Activated T-cell treated with anti-CD3 and anti-CD28 coated beads, Interleukin-2, amount 50 U/mL, for 4 hours (primary cell): ENCODE measurements at regions not wholly inside any gene's neighbourhood (a gene's known extent, or its start where the extent isn't known, plus 50 kb on each side); places are given as distances from the start of the nearest gene placed in this dataset.
A peak's percentile ranks its signal among the peaks of the same experiment; 100 is the strongest.
"Not testable (repeated sequence)": the region's sequence is repeated elsewhere in the genome, so short reads cannot be mapped to it uniquely, and the experiment has no call there.

Experiments
- ATAC-seq, 2 donors: fragments of 200-7000 bp; cut with Tn5 transposase; one replicate each; pipeline ENCODE4 v1.10.0; 2021
- DNase-seq: peaks from one replicate; pipeline ENCODE4 v3.0.0-alpha.2; 2020
- H3K27me3 Mint-ChIP-seq: one replicate; pipeline ENCODE4 v1.8.0; 2021; ENCODE audit warnings: low read depth, mixed read lengths
- H3K36me3 Mint-ChIP-seq: one replicate; pipeline ENCODE4 v1.8.0; 2022; ENCODE audit warnings: mixed read lengths; ENCODE audit not compliant: insufficient read depth
- H3K4me1 Mint-ChIP-seq: one replicate; pipeline ENCODE4 v1.8.0; 2021; ENCODE audit warnings: low read depth, mixed read lengths
- H3K4me3 Mint-ChIP-seq: one replicate; pipeline ENCODE4 v1.8.0; 2021; ENCODE audit warnings: mild to moderate bottlenecking, moderate library complexity, mixed read lengths
- H3K9me3 Mint-ChIP-seq: one replicate; pipeline ENCODE4 v1.8.0; 2021; ENCODE audit warnings: mixed read lengths

- Mint-ChIP-seq H3K9me3 (peaks cover 4% of the 10 kb centered on the region), H3K4me3 (no peak overlapping the region), H3K4me1 (no peaks in the 10 kb centered on the region), H3K36me3 (no peaks in the 10 kb centered on the region), H3K27me3 (peaks cover 2% of the 10 kb centered on the region)
- DNase-seq (no peak), ATAC-seq (no peak)
Measured at GRCh38 chr11:115607621-115608221, 103.5 kb upstream of the CADM1 start.

GRCh38 chr11:115606498-115607220, 102.4 kb upstream of the CADM1 start:
- H3K9me3 Mint-ChIP-seq = peaks cover 4% of the 10 kb centered on the region
- H3K36me3 Mint-ChIP-seq = no peaks in the 10 kb centered on the region
- H3K27me3 Mint-ChIP-seq = peaks cover 3% of the 10 kb centered on the region
- DNase-seq = no peak
- H3K4me1 Mint-ChIP-seq = no peaks in the 10 kb centered on the region
- no peak overlapping the region for H3K4me3 Mint-ChIP-seq
- ATAC-seq = no peak

GRCh38 chr11:115605871-115606497, 101.8 kb upstream of the CADM1 start:
- no peaks in the 10 kb centered on the region for H3K36me3 Mint-ChIP-seq
- H3K9me3 Mint-ChIP-seq = peaks cover 6% of the 10 kb centered on the region
- peaks cover 3% of the 10 kb centered on the region for H3K27me3 Mint-ChIP-seq
- no peak overlapping the region for H3K4me3 Mint-ChIP-seq
- no peaks in the 10 kb centered on the region for H3K4me1 Mint-ChIP-seq
- ATAC-seq = no peak
- no peak for DNase-seq

GRCh38 chr11:115605397-115605796, 101.2 kb upstream of the CADM1 start:
- H3K27me3 Mint-ChIP-seq, H3K9me3 Mint-ChIP-seq, H3K4me3 Mint-ChIP-seq, H3K36me3 Mint-ChIP-seq, H3K4me1 Mint-ChIP-seq, DNase-seq, ATAC-seq: not testable (repeated sequence)

GRCh38 chr11:115599125-115599524, 94.9 kb upstream of the CADM1 start:
- DNase-seq (no peak), ATAC-seq (no peak)
- H3K9me3 Mint-ChIP-seq = peaks cover 7% of the 10 kb centered on the region
- H3K27me3 Mint-ChIP-seq = peaks cover 1% of the 10 kb centered on the region
- no peaks in the 10 kb centered on the region for H3K4me1 Mint-ChIP-seq
- H3K36me3 Mint-ChIP-seq = no peaks in the 10 kb centered on the region
- no peak overlapping the region for H3K4me3 Mint-ChIP-seq

- DNase-seq (no peak), ATAC-seq (no peak)
- Mint-ChIP-seq H3K27me3 (peaks cover 1% of the 10 kb centered on the region), H3K4me3 (no peak overlapping the region), H3K36me3 (no peaks in the 10 kb centered on the region), H3K9me3 (peaks cover 7% of the 10 kb centered on the region), H3K4me1 (no peaks in the 10 kb centered on the region)
Measured at GRCh38 chr11:115598257-115598901, 94.2 kb upstream of the CADM1 start.

GRCh38 chr11:115591380-115591779, 87.2 kb upstream of the CADM1 start:
- no peaks in the 10 kb centered on the region for H3K36me3 Mint-ChIP-seq
- DNase-seq = no peak
- H3K27me3 Mint-ChIP-seq = peaks cover 5% of the 10 kb centered on the region
- peaks cover 17% of the 10 kb centered on the region for H3K9me3 Mint-ChIP-seq
- no peak for ATAC-seq
- no peaks in the 10 kb centered on the region for H3K4me1 Mint-ChIP-seq
- H3K4me3 Mint-ChIP-seq = no peak overlapping the region

- DNase-seq = no peak
- ATAC-seq = no peak
- H3K4me3 Mint-ChIP-seq = no peak overlapping the region
- peaks cover 5% of the 10 kb centered on the region for H3K27me3 Mint-ChIP-seq
- H3K36me3 Mint-ChIP-seq = no peaks in the 10 kb centered on the region
- no peaks in the 10 kb centered on the region for H3K4me1 Mint-ChIP-seq
- peaks cover 17% of the 10 kb centered on the region for H3K9me3 Mint-ChIP-seq
Measured at GRCh38 chr11:115590254-115590653, 86.0 kb upstream of the CADM1 start.

- DNase-seq (no peak), ATAC-seq (no peak)
- Mint-ChIP-seq H3K4me3 (no peak overlapping the region), H3K27me3 (peaks cover 5% of the 10 kb centered on the region), H3K9me3 (peaks cover 17% of the 10 kb centered on the region), H3K36me3 (no peaks in the 10 kb centered on the region), H3K4me1 (no peaks in the 10 kb centered on the region)
Measured at GRCh38 chr11:115587718-115588342, 83.6 kb upstream of the CADM1 start.

GRCh38 chr11:115585361-115586024, 81.3 kb upstream of the CADM1 start:
- no peak overlapping the region for H3K4me3 Mint-ChIP-seq
- H3K27me3 Mint-ChIP-seq = no peaks in the 10 kb centered on the region
- H3K36me3 Mint-ChIP-seq = no peaks in the 10 kb centered on the region
- ATAC-seq = peak in 1 of 2 donors; percentile 43
- H3K4me1 Mint-ChIP-seq = no peaks in the 10 kb centered on the region
- peaks cover 17% of the 10 kb centered on the region for H3K9me3 Mint-ChIP-seq
- no peak for DNase-seq

- Mint-ChIP-seq H3K4me1 (no peaks in the 10 kb centered on the region), H3K9me3 (peaks cover 4% of the 10 kb centered on the region), H3K4me3 (no peak overlapping the region), H3K36me3 (no peaks in the 10 kb centered on the region), H3K27me3 (no peaks in the 10 kb centered on the region)
- DNase-seq (no peak), ATAC-seq (no peak)
Measured at GRCh38 chr11:115581871-115582639, 77.8 kb upstream of the CADM1 start.

- no peaks in the 10 kb centered on the region for H3K36me3 Mint-ChIP-seq
- no peaks in the 10 kb centered on the region for H3K27me3 Mint-ChIP-seq
- no peaks in the 10 kb centered on the region for H3K4me1 Mint-ChIP-seq
- H3K9me3 Mint-ChIP-seq = no peaks in the 10 kb centered on the region
- no peak for ATAC-seq
- no peak overlapping the region for H3K4me3 Mint-ChIP-seq
- no peak for DNase-seq
Measured at GRCh38 chr11:115580927-115581680, 76.9 kb upstream of the CADM1 start.

- ATAC-seq (no peak), DNase-seq (no peak)
- no peak overlapping the region for H3K4me3 Mint-ChIP-seq
- H3K4me1 Mint-ChIP-seq = no peaks in the 10 kb centered on the region
- no peaks in the 10 kb centered on the region for H3K36me3 Mint-ChIP-seq
- H3K27me3 Mint-ChIP-seq = no peaks in the 10 kb centered on the region
- no peaks in the 10 kb centered on the region for H3K9me3 Mint-ChIP-seq
Measured at GRCh38 chr11:115580416-115580815, 76.2 kb upstream of the CADM1 start.
